Transverse colon (tissue), 4 donors: ENCODE measurements at regions not wholly inside any gene's neighbourhood (a gene's known extent, or its start where the extent isn't known, plus 50 kb on each side); places are given as distances from the start of the nearest gene placed in this dataset.

ENCODE experiments used
- CTCF ChIP-seq, 5 experiments: fragments of 200-600 bp in 3 of 5; fragments of 450-650 bp in 2 of 5; sonication (generic) in 3 of 5; IDR thresholded peaks; 1 replicate in 2 of 5; 2 replicates in 3 of 5; pipeline ENCODE4 v1.5.1; 2016 to 2017; ENCODE audit warnings: antibody characterized with exemption in 5 of 5, inconsistent platforms in 3 of 5, mild to moderate bottlenecking in 2 of 5, moderate library complexity in 1 of 5
- EP300 ChIP-seq: sonication (generic); formaldehyde crosslinking; IDR thresholded peaks from one replicate; pipeline ENCODE4 v1.6.1; 2017; ENCODE audit warnings: antibody characterized with exemption, low read depth
- POLR2A ChIP-seq: fragments of 450-650 bp; IDR thresholded peaks from one replicate; pipeline ENCODE4 v1.6.1; 2016; ENCODE audit warnings: antibody characterized with exemption, mild to moderate bottlenecking, moderate library complexity
- POLR2AphosphoS5 ChIP-seq, 3 donors: sonication (generic); formaldehyde crosslinking; IDR thresholded peaks; one replicate each; pipeline ENCODE4 v1.6.1; 2016; ENCODE audit warnings: antibody characterized with exemption in 3 of 3

- no peak for TF ChIP-seq CTCF (IDR thresholded peaks at IDR 0.05)
- TF ChIP-seq EP300: no peak
- TF ChIP-seq POLR2A: no peak
- no peak for TF ChIP-seq POLR2AphosphoS5 (IDR thresholded peaks at IDR 0.05)
Measured at GRCh38 chr11:115892016-115892415, 387.8 kb upstream of the CADM1 start.
